ENCODE measurements at regions not wholly inside any gene's neighbourhood (a gene's known extent, or its start where the extent isn't known, plus 50 kb on each side); places are given as distances from the start of the nearest gene placed in this dataset.
"Not testable (repeated sequence)": the region's sequence is repeated elsewhere in the genome, so short reads cannot be mapped to it uniquely, and the experiment has no call there.

GRCh38 chr1:229007167-229007566 is 263.7 kb upstream of the RAB4A start:
- DNase-seq (no peak), ATAC-seq (ENCODE audit: low FRiP score in 2 of 2) (no peak)
- 87 to 100% methylated on average over 7 of the region's 7 CpGs for WGBS, 2 donors
- no peak for TF ChIP-seq CTCF (IDR thresholded peaks at IDR 0.05)
- no peak for TF ChIP-seq POLR2AphosphoS5 (IDR thresholded peaks at IDR 0.05)
- Histone ChIP-seq H3K4me3 (no peak overlapping the region), H3K9me3 (no peaks in the 10 kb centered on the region), H3K4me1 (no peaks in the 10 kb centered on the region), H3K27me3 (no peaks in the 10 kb centered on the region), H3K36me3 (no peaks in the 10 kb centered on the region), H3K27ac (no peak overlapping the region)

GRCh38 chr1:229007701-229008100 is 263.2 kb upstream of the RAB4A start:
- Histone ChIP-seq H3K27ac (no peak overlapping the region), H3K27me3 (no peaks in the 10 kb centered on the region), H3K4me3 (no peak overlapping the region), H3K36me3 (no peaks in the 10 kb centered on the region), H3K4me1 (no peaks in the 10 kb centered on the region), H3K9me3 (no peaks in the 10 kb centered on the region)
- WGBS, 2 donors: 95 to 96% methylated on average over 8 to 9 of the region's 9 CpGs
- DNase-seq: no peak
- no peak for ATAC-seq (ENCODE audit: low FRiP score in 2 of 2)
- TF ChIP-seq EP300 (IDR thresholded peaks at IDR 0.05) (no peak), POLR2AphosphoS5 (IDR thresholded peaks at IDR 0.05) (no peak), POLR2A (IDR thresholded peaks at IDR 0.05) (no peak), CTCF (IDR thresholded peaks at IDR 0.05) (no peak)

- H3K4me1 ChIP-seq; H3K9me3 ChIP-seq; H3K27ac ChIP-seq; ATAC-seq (ENCODE audit: low FRiP score in 2 of 2); H3K4me3 ChIP-seq; H3K27me3 ChIP-seq; H3K36me3 ChIP-seq: not testable (repeated sequence)
- 66 to 77% methylated on average over 5 of the region's 5 CpGs for WGBS, 2 donors
- DNase-seq: peak in 1 of 2 donors; percentile 18
Observed at GRCh38 chr1:229008347-229008746, 262.6 kb upstream of the RAB4A start.

- no peak for TF ChIP-seq CTCF (IDR thresholded peaks at IDR 0.05)
- TF ChIP-seq POLR2AphosphoS5 (IDR thresholded peaks at IDR 0.05): no peak
- TF ChIP-seq EP300 (IDR thresholded peaks at IDR 0.05): no peak
- TF ChIP-seq POLR2A (IDR thresholded peaks at IDR 0.05): no peak
- no peaks in the 10 kb centered on the region for H3K4me1 ChIP-seq
- 74 to 89% methylated on average over 2 of the region's 2 CpGs for WGBS, 2 donors
- ATAC-seq (ENCODE audit: low FRiP score in 2 of 2) (no peak), DNase-seq (no peak)
- H3K4me3 ChIP-seq: no peak overlapping the region
- H3K27me3 ChIP-seq: no peaks in the 10 kb centered on the region
- H3K27ac ChIP-seq: no peak overlapping the region
- no peaks in the 10 kb centered on the region for H3K36me3 ChIP-seq
- no peaks in the 10 kb centered on the region for H3K9me3 ChIP-seq
Observed at GRCh38 chr1:229011022-229011421, 259.9 kb upstream of the RAB4A start.

GRCh38 chr1:229012823-229013222 is 258.1 kb upstream of the RAB4A start:
- Histone ChIP-seq H3K4me3 (no peak overlapping the region), H3K4me1 (no peaks in the 10 kb centered on the region), H3K36me3 (no peaks in the 10 kb centered on the region), H3K27ac (no peak overlapping the region), H3K27me3 (no peaks in the 10 kb centered on the region), H3K9me3 (no peaks in the 10 kb centered on the region)
- DNase-seq (no peak), ATAC-seq (ENCODE audit: low FRiP score in 2 of 2) (peak in 1 of 2 donors; percentile 81)
- 89 to 93% methylated on average over 2 of the region's 2 CpGs for WGBS, 2 donors
- TF ChIP-seq POLR2AphosphoS5 (IDR thresholded peaks at IDR 0.05) (no peak), POLR2A (IDR thresholded peaks at IDR 0.05) (no peak), EP300 (IDR thresholded peaks at IDR 0.05) (no peak), CTCF (IDR thresholded peaks at IDR 0.05) (no peak)

Data from upper lobe of left lung (tissue), 6 donors.